Adrenal gland (tissue), 9 donors: ENCODE measurements at regions not wholly inside any gene's neighbourhood (a gene's known extent, or its start where the extent isn't known, plus 50 kb on each side); places are given as distances from the start of the nearest gene placed in this dataset.

Source experiments
- DNase-seq, 7 donors: peaks; one replicate each; pipeline ENCODE4 v3.0.0-alpha.2; 2019 to 2020
- H3K27ac ChIP-seq, 5 donors: fragments of 200-600 bp; sonication (generic) in 4 of 5; 1 replicate in 3 of 5; 2 replicates in 2 of 5; pipeline versions ENCODE4 v1.5.1 to v1.8.0; 2016 to 2020; ENCODE audit warnings: mild to moderate bottlenecking in 1 of 5
- H3K27me3 ChIP-seq: fragments of 200-600 bp; 2 replicates; pipeline ENCODE4 v1.8.0; 2021
- H3K36me3 ChIP-seq, 2 donors: fragments of 200-600 bp; replicated peaks in 1 of 2; 1 replicate in 1 of 2; 2 replicates in 1 of 2; pipeline versions ENCODE4 v1.5.1 to v1.8.0; 2018 to 2022
- H3K4me1 ChIP-seq, 2 donors: fragments of 200-600 bp; replicated peaks in 1 of 2; 1 replicate in 1 of 2; 2 replicates in 1 of 2; pipeline versions ENCODE4 v1.5.1 to v1.8.0; 2018 to 2021
- H3K4me3 ChIP-seq, 4 donors: fragments of 200-600 bp; sonication (generic) in 3 of 4; one replicate each; pipeline ENCODE4 v1.5.1; 2016 to 2018
- H3K9me3 ChIP-seq, 3 donors: fragments of 200-600 bp; sonication (generic) in 1 of 3; replicated peaks in 1 of 3; 1 replicate in 2 of 3; 2 replicates in 1 of 3; pipeline versions ENCODE4 v1.5.1 to v1.8.0; 2016 to 2021
- CTCF ChIP-seq, 6 experiments: fragments of 450-650 bp in 4 of 6; fragments of 200-600 bp in 2 of 6; sonication (generic) in 1 of 6; IDR thresholded peaks; 1 replicate in 5 of 6; 2 replicates in 1 of 6; pipeline versions ENCODE4 v1.5.1 to v1.8.0; 2016 to 2021; ENCODE audit warnings: antibody characterized with exemption in 6 of 6, mild to moderate bottlenecking in 2 of 6, moderate library complexity in 1 of 6
- POLR2A ChIP-seq, 2 donors: fragments of 450-650 bp; IDR thresholded peaks; one replicate each; pipeline ENCODE4 v1.6.1; 2017; ENCODE audit warnings: antibody characterized with exemption in 2 of 2, mild to moderate bottlenecking in 2 of 2, moderate library complexity in 1 of 2
- WGBS, 4 donors: extraction: QIAGEN DNeasy Blood & Tissue Kit in 2 of 4; methylation state at CpG; one replicate each; pipeline versions ENCODE4 v1.1.5 to v1.1.7; 2013 to 2017; 5-methylcytosine and 5-hydroxymethylcytosine counted together
- intact Hi-C, 2 donors: fragments of 100-400 bp; cut with DNase I; formaldehyde crosslinking; loops; one replicate each; pipeline versions ENCODE4 v1.14.1 to v1.15.0; 2022 to 2023
- donor health status: healthy with polysubstance abuse.
- donor health status: Bipolar disorder and iron deficiency.
- donor health status: DM: yes; HTN: yes; CAD: no.
- donor health status: DM: no; HTN: no; CAD: no.
- donor health status: DM: no; HTN: no; CAD: no.

GRCh38 chr4:137676357-137676998 lies 144.2 kb upstream of the PCDH18 start:
- DNase-seq, result no peak
- no peaks in the 10 kb centered on the region for H3K27me3 ChIP-seq
- 64 to 90% (median 75%) methylated on average over 1 of the region's 1 CpG for WGBS, 4 donors
- no peak overlapping the region for H3K4me3 ChIP-seq
- H3K27ac ChIP-seq, result no peak overlapping the region
- H3K4me1 ChIP-seq, result no peaks in the 10 kb centered on the region
- H3K9me3 ChIP-seq, result no peaks in the 10 kb centered on the region
- no peaks in the 10 kb centered on the region for H3K36me3 ChIP-seq
- intact Hi-C loops, result no loop called here
- TF ChIP-seq POLR2A (IDR thresholded peaks at IDR 0.05) (no peak), CTCF (IDR thresholded peaks at IDR 0.05) (no peak)

- intact Hi-C loops, result no loop called here
- H3K36me3 ChIP-seq, result no peaks in the 10 kb centered on the region
- no peaks in the 10 kb centered on the region for H3K9me3 ChIP-seq
- no peaks in the 10 kb centered on the region for H3K27me3 ChIP-seq
- H3K4me1 ChIP-seq, result no peaks in the 10 kb centered on the region
- TF ChIP-seq CTCF (IDR thresholded peaks at IDR 0.05) (no peak), POLR2A (IDR thresholded peaks at IDR 0.05) (no peak)
- H3K27ac ChIP-seq, result no peak overlapping the region
- WGBS, 4 donors, result 67 to 80% (median 75%) methylated on average over 2 of the region's 2 CpGs
- H3K4me3 ChIP-seq, result no peak overlapping the region
- DNase-seq, result no peak
Observed at GRCh38 chr4:137674066-137674465, 141.8 kb upstream of the PCDH18 start.

GRCh38 chr4:137668885-137669545 lies 136.7 kb upstream of the PCDH18 start:
- no peaks in the 10 kb centered on the region for H3K4me1 ChIP-seq
- no peaks in the 10 kb centered on the region for H3K36me3 ChIP-seq
- H3K9me3 ChIP-seq, result no peaks in the 10 kb centered on the region
- intact Hi-C loops, result no loop called here
- no peak overlapping the region for H3K4me3 ChIP-seq
- DNase-seq, result no peak
- TF ChIP-seq CTCF (IDR thresholded peaks at IDR 0.05), result no peak
- no peak for TF ChIP-seq POLR2A (IDR thresholded peaks at IDR 0.05)
- no peak overlapping the region for H3K27ac ChIP-seq
- no peaks in the 10 kb centered on the region for H3K27me3 ChIP-seq

- Histone ChIP-seq H3K4me3 (no peak overlapping the region), H3K27ac (no peak overlapping the region)
Observed at GRCh38 chr4:137664416-137664815, 132.1 kb upstream of the PCDH18 start.

More at GRCh38 chr4:137664416-137664815, 132.1 kb upstream of the PCDH18 start:
- TF ChIP-seq POLR2A (IDR thresholded peaks at IDR 0.05) (no peak), CTCF (IDR thresholded peaks at IDR 0.05) (no peak)
- Histone ChIP-seq H3K9me3 (no peaks in the 10 kb centered on the region), H3K27me3 (no peaks in the 10 kb centered on the region), H3K4me1 (no peaks in the 10 kb centered on the region), H3K36me3 (no peaks in the 10 kb centered on the region)
- intact Hi-C loops, result no loop called here
- 58 to 82% (median 61%) methylated on average over 2 of the region's 2 CpGs for WGBS, 4 donors
- DNase-seq, result no peak
